Fibroblast of lung (primary cell): ENCODE measurements at regions not wholly inside any gene's neighbourhood (a gene's known extent, or its start where the extent isn't known, plus 50 kb on each side); places are given as distances from the start of the nearest gene placed in this dataset.

Source experiments
- DNase-seq, 2 donors: peaks; one replicate each; pipeline versions ENCODE4 v3.0.0 to v3.0.0-alpha.2; 2010; ENCODE audit warnings: low read depth in 2 of 2
- H2AFZ ChIP-seq: 2 replicates; pipeline ENCODE4 v1.5.1; 2012; ENCODE audit warnings: low read length, control low read depth, inconsistent platforms
- H3K27ac ChIP-seq: 2 replicates; pipeline ENCODE4 v1.5.1; 2011; ENCODE audit warnings: low read length, control low read depth; ENCODE audit not compliant: insufficient read depth
- H3K27me3 ChIP-seq: 2 replicates; pipeline ENCODE4 v1.5.1; 2011; ENCODE audit warnings: mild to moderate bottlenecking, low read length; ENCODE audit not compliant: control insufficient read depth, insufficient read depth
- H3K36me3 ChIP-seq: 2 replicates; pipeline ENCODE4 v1.5.1; 2011; ENCODE audit warnings: low read length; ENCODE audit not compliant: control insufficient read depth, insufficient read depth
- H3K4me1 ChIP-seq: 2 replicates; pipeline ENCODE4 v1.5.1; 2011; ENCODE audit warnings: low read length; ENCODE audit not compliant: control insufficient read depth, insufficient read depth; ENCODE audit errors: extremely low read depth
- H3K4me2 ChIP-seq: 2 replicates; pipeline ENCODE4 v1.5.1; 2011; ENCODE audit warnings: low read length, control low read depth; ENCODE audit not compliant: insufficient read depth; ENCODE audit errors: extremely low read depth
- H3K4me3 ChIP-seq, 4 experiments: fragments of 200-600 bp in 1 of 4; sonication (generic) in 1 of 4; replicated peaks in 1 of 4; 2 replicates each; pipeline ENCODE4 v1.5.1; 2011 to 2016; ENCODE audit warnings: low read length in 4 of 4, low read depth in 3 of 4, mild to moderate bottlenecking in 3 of 4, control low read depth in 2 of 4, inconsistent platforms in 1 of 4, mixed read lengths in 1 of 4; ENCODE audit not compliant: insufficient read depth in 1 of 4; ENCODE audit errors: control extremely low read depth in 1 of 4
- H3K79me2 ChIP-seq: 2 replicates; pipeline ENCODE4 v1.5.1; 2012; ENCODE audit warnings: mild to moderate bottlenecking, low read length, inconsistent platforms; ENCODE audit not compliant: control insufficient read depth, insufficient read depth
- H3K9ac ChIP-seq: 2 replicates; pipeline ENCODE4 v1.5.1; 2011; ENCODE audit warnings: mild to moderate bottlenecking, low read length, control low read depth; ENCODE audit not compliant: insufficient read depth
- H3K9me3 ChIP-seq: 2 replicates; pipeline ENCODE4 v1.5.1; 2012; ENCODE audit warnings: low read depth, low read length; ENCODE audit not compliant: control insufficient read depth, insufficient read depth
- H4K20me1 ChIP-seq: 2 replicates; pipeline ENCODE4 v1.5.1; 2011; ENCODE audit warnings: low read length; ENCODE audit not compliant: control insufficient read depth, insufficient read depth; ENCODE audit errors: extremely low read depth
- EZH2 ChIP-seq: IDR thresholded peaks from 2 replicates; pipeline ENCODE4 v1.5.1; 2012; ENCODE audit warnings: low read length, control low read depth, mild to moderate bottlenecking; ENCODE audit errors: missing control alignments
- TF ChIP-seq, protein P1 (sequence below), 2 donors: IDR thresholded peaks in 1 of 2; conservative IDR thresholded peaks in 1 of 2; 1 replicate in 1 of 2; 2 replicates in 1 of 2; pipeline ENCODE4 v1.5.1; 2011 to 2012; ENCODE audit warnings: low read length in 2 of 2, control low read depth in 1 of 2, inconsistent platforms in 1 of 2, low read depth in 1 of 2, mild to moderate bottlenecking in 1 of 2

DNA sequence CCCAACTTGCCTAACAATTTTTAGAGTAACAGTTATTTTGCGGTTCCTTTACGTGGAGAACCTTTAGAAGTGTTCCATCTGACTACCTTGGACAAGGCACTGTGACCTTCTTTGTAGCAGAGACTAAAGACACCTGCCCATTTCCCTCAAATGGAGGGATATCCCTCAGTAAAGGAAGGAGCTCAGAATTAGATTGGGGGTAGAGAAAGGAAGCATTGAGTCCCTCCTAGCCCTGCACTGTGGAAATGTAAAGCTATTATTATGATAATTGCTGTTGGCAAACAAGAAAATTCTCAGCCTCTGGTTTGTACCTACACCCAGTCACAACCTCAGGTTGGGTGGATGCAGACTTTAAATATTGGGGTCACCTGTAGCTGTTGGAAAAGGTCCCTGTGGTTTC is 72.6 kb upstream of the MACF1 start:
- H3K4me1 ChIP-seq = peaks cover 24% of the 10 kb centered on the region

GRCh38 chr1:39132505-39133339 is 71.8 kb upstream of the MACF1 start:
- no peak overlapping the region for H2AFZ ChIP-seq
- peaks cover 85% of the 10 kb centered on the region for H3K79me2 ChIP-seq
- H3K9ac ChIP-seq = no peak overlapping the region
- H3K27ac ChIP-seq = peak overlapping the region; percentile 73
- H3K4me3 ChIP-seq = no peak overlapping the region
- peaks cover 20% of the 10 kb centered on the region for H3K4me1 ChIP-seq
- no peaks in the 10 kb centered on the region for H3K9me3 ChIP-seq
- peak overlapping the region; percentile 63 for H3K4me2 ChIP-seq
- H4K20me1 ChIP-seq = no peaks in the 10 kb centered on the region
- no peaks in the 10 kb centered on the region for H3K27me3 ChIP-seq
- no peaks in the 10 kb centered on the region for H3K36me3 ChIP-seq
- TF ChIP-seq, protein P1, sequence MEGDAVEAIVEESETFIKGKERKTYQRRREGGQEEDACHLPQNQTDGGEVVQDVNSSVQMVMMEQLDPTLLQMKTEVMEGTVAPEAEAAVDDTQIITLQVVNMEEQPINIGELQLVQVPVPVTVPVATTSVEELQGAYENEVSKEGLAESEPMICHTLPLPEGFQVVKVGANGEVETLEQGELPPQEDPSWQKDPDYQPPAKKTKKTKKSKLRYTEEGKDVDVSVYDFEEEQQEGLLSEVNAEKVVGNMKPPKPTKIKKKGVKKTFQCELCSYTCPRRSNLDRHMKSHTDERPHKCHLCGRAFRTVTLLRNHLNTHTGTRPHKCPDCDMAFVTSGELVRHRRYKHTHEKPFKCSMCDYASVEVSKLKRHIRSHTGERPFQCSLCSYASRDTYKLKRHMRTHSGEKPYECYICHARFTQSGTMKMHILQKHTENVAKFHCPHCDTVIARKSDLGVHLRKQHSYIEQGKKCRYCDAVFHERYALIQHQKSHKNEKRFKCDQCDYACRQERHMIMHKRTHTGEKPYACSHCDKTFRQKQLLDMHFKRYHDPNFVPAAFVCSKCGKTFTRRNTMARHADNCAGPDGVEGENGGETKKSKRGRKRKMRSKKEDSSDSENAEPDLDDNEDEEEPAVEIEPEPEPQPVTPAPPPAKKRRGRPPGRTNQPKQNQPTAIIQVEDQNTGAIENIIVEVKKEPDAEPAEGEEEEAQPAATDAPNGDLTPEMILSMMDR (conservative IDR thresholded peaks at IDR 0.05 in 1 of 2, IDR thresholded peaks at IDR 0.05 in 1 of 2; ENCODE audit: low read depth in 1 of 2, low read length in 2 of 2) = peak in 1 of 2 donors; percentile 18
- no peak for TF ChIP-seq EZH2
- peak; percentile 34 to 51 for DNase-seq

More for the DNA sequence above, 72.6 kb upstream of the MACF1 start:
- no peaks in the 10 kb centered on the region for H4K20me1 ChIP-seq
- no peak overlapping the region for H3K4me2 ChIP-seq
- H3K79me2 ChIP-seq = peaks cover 83% of the 10 kb centered on the region
- no peak for DNase-seq
- no peaks in the 10 kb centered on the region for H3K9me3 ChIP-seq
- H3K36me3 ChIP-seq = no peaks in the 10 kb centered on the region
- no peaks in the 10 kb centered on the region for H3K27me3 ChIP-seq
- no peak overlapping the region for H3K9ac ChIP-seq
- no peak overlapping the region for H2AFZ ChIP-seq
- peak overlapping the region; percentile 73 for H3K27ac ChIP-seq
- no peak overlapping the region for H3K4me3 ChIP-seq
- TF ChIP-seq, protein P1 (conservative IDR thresholded peaks at IDR 0.05 in 1 of 2, IDR thresholded peaks at IDR 0.05 in 1 of 2; ENCODE audit: low read depth in 1 of 2, low read length in 2 of 2) = no peak

GRCh38 chr1:39133340-39133684 is 71.2 kb upstream of the MACF1 start:
- no peak for DNase-seq
- no peak overlapping the region for H3K4me2 ChIP-seq

More at GRCh38 chr1:39133340-39133684, 71.2 kb upstream of the MACF1 start:
- Histone ChIP-seq H3K9ac (no peak overlapping the region), H3K4me3 (no peak overlapping the region), H4K20me1 (no peaks in the 10 kb centered on the region), H3K27me3 (no peaks in the 10 kb centered on the region), H3K4me1 (peaks cover 20% of the 10 kb centered on the region), H3K27ac (peak overlapping the region; percentile 73), H3K36me3 (no peaks in the 10 kb centered on the region), H3K79me2 (peaks cover 84% of the 10 kb centered on the region), H2AFZ (no peak overlapping the region), H3K9me3 (no peaks in the 10 kb centered on the region)
- TF ChIP-seq, protein P1 (conservative IDR thresholded peaks at IDR 0.05 in 1 of 2, IDR thresholded peaks at IDR 0.05 in 1 of 2; ENCODE audit: low read depth in 1 of 2, low read length in 2 of 2) = no peak
- TF ChIP-seq EZH2 = no peak
